Pancreas (tissue), 10 donors: ENCODE measurements at regions not wholly inside any gene's neighbourhood (a gene's known extent, or its start where the extent isn't known, plus 50 kb on each side); places are given as distances from the start of the nearest gene placed in this dataset.
A peak's percentile ranks its signal among the peaks of the same experiment; 100 is the strongest.

Experiments used
- ATAC-seq, 4 donors: fragments of 200-7000 bp; cut with Tn5 transposase; one replicate each; pipeline versions ENCODE4 v1.8.0 to v1.9.1; 2020; ENCODE audit warnings: mild to moderate bottlenecking in 4 of 4, moderate library complexity in 4 of 4
- DNase-seq, 6 donors: peaks; one replicate each; pipeline ENCODE4 v3.0.0-alpha.2; 2020
- FAIRE-seq: peaks from 2 replicates; lab custom pipeline; 2012; peaks lifted over from hg19 to GRCh38; lab: Jason Lieb, UNC
- H3K27ac ChIP-seq, 4 donors: fragments of 200-600 bp; sonication (generic); 1 replicate in 3 of 4; 2 replicates in 1 of 4; pipeline versions ENCODE4 v1.5.0 to v1.8.0; 2020
- H3K27me3 ChIP-seq, 4 donors: fragments of 200-600 bp; one replicate each; pipeline ENCODE4 v1.8.0; 2021
- H3K36me3 ChIP-seq, 3 donors: fragments of 200-600 bp; sonication (generic) in 1 of 3; one replicate each; pipeline versions ENCODE4 v1.5.0 to v1.8.0; 2020 to 2021
- H3K4me1 ChIP-seq, 3 donors: fragments of 200-600 bp; one replicate each; pipeline ENCODE4 v1.8.0; 2021
- H3K4me3 ChIP-seq, 4 donors: fragments of 200-600 bp; sonication (generic) in 2 of 4; one replicate each; pipeline versions ENCODE4 v1.5.0 to v1.8.0; 2020 to 2021
- H3K9me3 ChIP-seq, 4 donors: fragments of 200-600 bp; one replicate each; pipeline ENCODE4 v1.8.0; 2021
- WGBS, 2 donors: extraction: QIAGEN DNeasy Blood & Tissue Kit; methylation state at CpG; one replicate each; pipeline ENCODE4 v1.1.7; 2013; 5-methylcytosine and 5-hydroxymethylcytosine counted together
- intact Hi-C, 3 donors: fragments of 100-400 bp; cut with DNase I; formaldehyde crosslinking; loops; one replicate each; pipeline versions ENCODE4 v1.11.1 to v1.14.2; 2022
- TF ChIP-seq, protein P1 (sequence below), 4 donors: fragments of 200-600 bp; sonication (generic) in 3 of 4; IDR thresholded peaks; one replicate each; pipeline versions ENCODE4 v1.5.0 to v1.8.0; 2021; ENCODE audit warnings: antibody characterized with exemption in 4 of 4
- donor health status: healthy with polysubstance abuse.
- donor health status: DM: no; HTN: no; CAD: no; lungs with moderate emphysema.
- donor health status: DM: no; HTN: no; CAD: no.
- donor health status: control.
- donor health status: control.
- donor health status: Bipolar disorder and iron deficiency.
- donor health status: DM: yes; HTN: yes; CAD: no.
- donor health status: DM: no; HTN: no; CAD: no.
- donor health status: DM: no; HTN: no; CAD: no.
- donor health status: DM: yes; HTN: yes; CAD: no.

GRCh38 chr4:125681240-125681639 is 366.5 kb downstream of the FAT4 start:
- no peak overlapping the region for H3K4me3 ChIP-seq
- no peak overlapping the region for H3K27ac ChIP-seq
- peak in 3 of 4 donors; percentile 43 to 70 (median 63) for ATAC-seq
- intact Hi-C loops, result no loop called here
- 18 to 28% methylated on average over 1 of the region's 1 CpG for WGBS, 2 donors
- FAIRE-seq, result no peak
- H3K36me3 ChIP-seq, result no peaks in the 10 kb centered on the region
- TF ChIP-seq, protein P1, sequence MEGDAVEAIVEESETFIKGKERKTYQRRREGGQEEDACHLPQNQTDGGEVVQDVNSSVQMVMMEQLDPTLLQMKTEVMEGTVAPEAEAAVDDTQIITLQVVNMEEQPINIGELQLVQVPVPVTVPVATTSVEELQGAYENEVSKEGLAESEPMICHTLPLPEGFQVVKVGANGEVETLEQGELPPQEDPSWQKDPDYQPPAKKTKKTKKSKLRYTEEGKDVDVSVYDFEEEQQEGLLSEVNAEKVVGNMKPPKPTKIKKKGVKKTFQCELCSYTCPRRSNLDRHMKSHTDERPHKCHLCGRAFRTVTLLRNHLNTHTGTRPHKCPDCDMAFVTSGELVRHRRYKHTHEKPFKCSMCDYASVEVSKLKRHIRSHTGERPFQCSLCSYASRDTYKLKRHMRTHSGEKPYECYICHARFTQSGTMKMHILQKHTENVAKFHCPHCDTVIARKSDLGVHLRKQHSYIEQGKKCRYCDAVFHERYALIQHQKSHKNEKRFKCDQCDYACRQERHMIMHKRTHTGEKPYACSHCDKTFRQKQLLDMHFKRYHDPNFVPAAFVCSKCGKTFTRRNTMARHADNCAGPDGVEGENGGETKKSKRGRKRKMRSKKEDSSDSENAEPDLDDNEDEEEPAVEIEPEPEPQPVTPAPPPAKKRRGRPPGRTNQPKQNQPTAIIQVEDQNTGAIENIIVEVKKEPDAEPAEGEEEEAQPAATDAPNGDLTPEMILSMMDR (IDR thresholded peaks at IDR 0.05), result no peak
- peaks cover 0 to 6% (median 0%) of the 10 kb centered on the region in 3 donors for H3K4me1 ChIP-seq
- H3K9me3 ChIP-seq, result no peaks in the 10 kb centered on the region
- DNase-seq, result peak in 1 of 6 donors; percentile 11
- no peaks in the 10 kb centered on the region for H3K27me3 ChIP-seq

- Histone ChIP-seq H3K4me3 (no peak overlapping the region), H3K27me3 (no peaks in the 10 kb centered on the region), H3K36me3 (no peaks in the 10 kb centered on the region), H3K27ac (no peak overlapping the region), H3K4me1 (peaks cover 0 to 6% (median 0%) of the 10 kb centered on the region in 3 donors), H3K9me3 (no peaks in the 10 kb centered on the region)
- 85 to 97% methylated on average over 17 to 18 of the region's 18 CpGs for WGBS, 2 donors
- no peak for FAIRE-seq
- ATAC-seq, result no peak
- peak in 1 of 6 donors; percentile 48 for DNase-seq
- intact Hi-C loops, result no loop called here
- TF ChIP-seq, protein P1 (IDR thresholded peaks at IDR 0.05), result no peak
These were observed 368.0 kb downstream of the FAT4 start for GRCh38 chr4:125682730-125683129.

DNA sequence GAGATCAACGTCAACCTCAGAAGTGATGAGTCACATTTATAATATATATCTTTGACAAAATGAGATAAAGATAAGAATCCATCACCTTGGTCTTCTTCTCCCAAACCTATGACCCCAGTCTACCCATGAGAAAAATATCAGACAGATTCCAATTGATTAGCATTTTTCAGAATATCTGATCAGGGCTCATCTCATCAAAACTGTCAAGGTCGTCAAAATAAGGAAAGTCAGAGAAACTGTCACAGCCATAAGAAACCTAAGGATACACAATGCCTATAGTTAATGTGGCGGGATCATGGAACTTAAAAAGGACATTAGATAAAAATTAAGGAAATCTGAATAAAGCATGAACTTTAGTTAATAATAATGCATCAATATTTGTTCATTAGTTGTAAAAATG is 374.1 kb downstream of the FAT4 start:
- 71 to 80% methylated on average over 3 of the region's 3 CpGs for WGBS, 2 donors
- FAIRE-seq, result no peak

GRCh38 chr4:125689805-125690204 is 375.1 kb downstream of the FAT4 start:
- Histone ChIP-seq H3K27ac (no peak overlapping the region), H3K36me3 (no peaks in the 10 kb centered on the region), H3K4me3 (no peak overlapping the region), H3K4me1 (no peaks in the 10 kb centered on the region), H3K27me3 (no peaks in the 10 kb centered on the region), H3K9me3 (no peaks in the 10 kb centered on the region)
- DNase-seq (no peak), FAIRE-seq (no peak), ATAC-seq (no peak)
- intact Hi-C loops, result no loop called here
- TF ChIP-seq, protein P1 (IDR thresholded peaks at IDR 0.05), result no peak

More for the DNA sequence above, 374.1 kb downstream of the FAT4 start:
- intact Hi-C loops, result no loop called here
- Histone ChIP-seq H3K4me1 (no peaks in the 10 kb centered on the region), H3K27ac (no peak overlapping the region), H3K4me3 (no peak overlapping the region), H3K27me3 (no peaks in the 10 kb centered on the region), H3K36me3 (no peaks in the 10 kb centered on the region), H3K9me3 (no peaks in the 10 kb centered on the region)
- DNase-seq, result no peak
- ATAC-seq, result no peak
- TF ChIP-seq, protein P1 (IDR thresholded peaks at IDR 0.05), result no peak

GRCh38 chr4:125693228-125693627 is 378.5 kb downstream of the FAT4 start:
- no peak for DNase-seq

More at GRCh38 chr4:125693228-125693627, 378.5 kb downstream of the FAT4 start:
- Histone ChIP-seq H3K27ac (no peak overlapping the region), H3K9me3 (no peaks in the 10 kb centered on the region), H3K27me3 (no peaks in the 10 kb centered on the region), H3K4me1 (no peaks in the 10 kb centered on the region), H3K4me3 (no peak overlapping the region), H3K36me3 (no peaks in the 10 kb centered on the region)
- FAIRE-seq (no peak), ATAC-seq (no peak)
- intact Hi-C loops, result no loop called here
- TF ChIP-seq, protein P1 (IDR thresholded peaks at IDR 0.05), result no peak
